H9 (cell line): ENCODE measurements at regions not wholly inside any gene's neighbourhood (a gene's known extent, or its start where the extent isn't known, plus 50 kb on each side); places are given as distances from the start of the nearest gene placed in this dataset.

Experiments used
- DNase-seq: peaks from one replicate; pipeline ENCODE4 v3.0.0-alpha.2; 2017
- H2AFZ ChIP-seq: one replicate; pipeline ENCODE4 v1.6.1; 2013; ENCODE audit warnings: mild to moderate bottlenecking, low read length, control low read depth, moderate library complexity
- H2AK5ac ChIP-seq: 2 replicates; pipeline ENCODE4 v1.6.1; 2013; ENCODE audit warnings: low read length, control low read depth, mixed read lengths; ENCODE audit not compliant: insufficient read length
- H2BK120ac ChIP-seq: one replicate; pipeline ENCODE4 v1.6.1; 2013; ENCODE audit warnings: low read depth, mild to moderate bottlenecking, low read length, control low read depth, inconsistent platforms; ENCODE audit not compliant: poor library complexity, severe bottlenecking
- H2BK12ac ChIP-seq: 2 replicates; pipeline ENCODE4 v1.6.1; 2013; ENCODE audit warnings: low read length, control low read depth, mixed read lengths, low read depth; ENCODE audit not compliant: insufficient read length
- H2BK15ac ChIP-seq: 2 replicates; pipeline ENCODE4 v1.6.1; 2013; ENCODE audit warnings: low read depth, low read length, control low read depth
- H2BK20ac ChIP-seq: one replicate; pipeline ENCODE4 v1.6.1; 2013; ENCODE audit warnings: low read depth, mild to moderate bottlenecking, low read length, control low read depth, inconsistent platforms; ENCODE audit not compliant: poor library complexity, severe bottlenecking
- H2BK5ac ChIP-seq: 2 replicates; pipeline ENCODE4 v1.6.1; 2013; ENCODE audit warnings: low read length, control low read depth, mixed read lengths; ENCODE audit not compliant: insufficient read length
- H3K14ac ChIP-seq: 2 replicates; pipeline ENCODE4 v1.6.1; 2013; ENCODE audit warnings: low read length, control low read depth; ENCODE audit not compliant: insufficient read depth
- H3K18ac ChIP-seq: 2 replicates; pipeline ENCODE4 v1.6.1; 2013; ENCODE audit warnings: low read depth, mild to moderate bottlenecking, mixed read lengths, low read length, control low read depth; ENCODE audit not compliant: insufficient read length
- H3K23ac ChIP-seq: 2 replicates; pipeline ENCODE4 v1.6.1; 2013; ENCODE audit warnings: low read length, control low read depth, mixed read lengths, low read depth; ENCODE audit not compliant: insufficient read length
- H3K23me2 ChIP-seq: 2 replicates; pipeline ENCODE4 v1.6.1; 2013; ENCODE audit warnings: low read depth, mild to moderate bottlenecking, mixed read lengths, low read length, control low read depth; ENCODE audit not compliant: insufficient read length, poor library complexity, severe bottlenecking
- H3K27ac ChIP-seq: 2 replicates; pipeline ENCODE4 v1.5.1; 2013; ENCODE audit warnings: low read length, control low read depth, mixed read lengths, low read depth; ENCODE audit not compliant: insufficient read length
- H3K27me3 ChIP-seq: 2 replicates; pipeline ENCODE4 v1.6.1; 2013; ENCODE audit warnings: low read length, control low read depth, inconsistent platforms; ENCODE audit not compliant: insufficient read depth
- H3K4ac ChIP-seq: 2 replicates; pipeline ENCODE4 v1.6.1; 2013; ENCODE audit warnings: low read depth, mild to moderate bottlenecking, control low read depth, inconsistent platforms, low read length, moderate library complexity
- H3K4me1 ChIP-seq: 2 replicates; pipeline ENCODE4 v1.6.1; 2013; ENCODE audit warnings: low read length, control low read depth, inconsistent platforms; ENCODE audit not compliant: insufficient read depth
- H3K4me2 ChIP-seq: 2 replicates; pipeline ENCODE4 v1.6.1; 2013; ENCODE audit warnings: low read length, control low read depth, mixed read lengths; ENCODE audit not compliant: insufficient read length, insufficient read depth
- H3K56ac ChIP-seq: 2 replicates; pipeline ENCODE4 v1.6.1; 2013; ENCODE audit warnings: low read depth, mild to moderate bottlenecking, mixed read lengths, low read length, control low read depth; ENCODE audit not compliant: insufficient read length
- H3K79me1 ChIP-seq: 2 replicates; pipeline ENCODE4 v1.6.1; 2013; ENCODE audit warnings: low read depth, mild to moderate bottlenecking, moderate library complexity, low read length, control low read depth, inconsistent platforms; ENCODE audit not compliant: insufficient read depth, poor library complexity, severe bottlenecking
- H3K79me2 ChIP-seq: 2 replicates; pipeline ENCODE4 v1.6.1; 2013; ENCODE audit warnings: low read length, control low read depth, inconsistent platforms; ENCODE audit not compliant: insufficient read depth
- H3K9ac ChIP-seq: 2 replicates; pipeline ENCODE4 v1.6.1; 2013; ENCODE audit warnings: low read length, control low read depth, mixed read lengths; ENCODE audit not compliant: insufficient read length; ENCODE audit errors: extremely low read depth
- H3K9me3 ChIP-seq: one replicate; pipeline ENCODE4 v1.6.1; 2013; ENCODE audit warnings: low read depth, low read length, inconsistent platforms; ENCODE audit not compliant: control insufficient read depth
- H3T11ph ChIP-seq: one replicate; pipeline ENCODE4 v1.6.1; 2013; ENCODE audit warnings: mild to moderate bottlenecking, low read length, control low read depth, inconsistent platforms
- H4K20me1 ChIP-seq: one replicate; pipeline ENCODE4 v1.6.1; 2013; ENCODE audit not compliant: control insufficient read depth, insufficient read length, insufficient read depth
- H4K5ac ChIP-seq: 2 replicates; pipeline ENCODE4 v1.6.1; 2013; ENCODE audit warnings: low read depth, mild to moderate bottlenecking, mixed read lengths, low read length, control low read depth; ENCODE audit not compliant: insufficient read length
- H4K8ac ChIP-seq: replicated peaks from 2 replicates; pipeline ENCODE4 v1.6.1; 2013; ENCODE audit warnings: low read length, control low read depth, mixed read lengths, low read depth; ENCODE audit not compliant: insufficient read length
- H4K91ac ChIP-seq: 2 replicates; pipeline ENCODE4 v1.6.1; 2013; ENCODE audit warnings: low read depth, mild to moderate bottlenecking, moderate library complexity, mixed read lengths, low read length, control low read depth; ENCODE audit not compliant: insufficient read length
- H3K27ac Mint-ChIP-seq, 3 experiments: 2 replicates in 2 of 3; 3 replicates in 1 of 3; pipeline ENCODE4 v1.8.0; 2020 to 2021; ENCODE audit warnings: mixed read lengths in 3 of 3, mild to moderate bottlenecking in 1 of 3, moderate library complexity in 1 of 3
- H3K27me3 Mint-ChIP-seq: 2 replicates; pipeline ENCODE4 v1.8.0; 2021; ENCODE audit warnings: low read depth, mild to moderate bottlenecking, moderate library complexity, mixed read lengths
- H3K36me3 Mint-ChIP-seq, 3 experiments: 2 replicates in 2 of 3; 3 replicates in 1 of 3; pipeline ENCODE4 v1.8.0; 2020 to 2021; ENCODE audit warnings: low read depth in 3 of 3, mixed read lengths in 3 of 3; ENCODE audit not compliant: insufficient read depth in 1 of 3
- H3K4me1 Mint-ChIP-seq, 2 experiments: 2 replicates each; pipeline ENCODE4 v1.8.0; 2020; ENCODE audit warnings: mixed read lengths in 2 of 2
- H3K4me3 Mint-ChIP-seq, 2 experiments: 2 replicates in 1 of 2; 3 replicates in 1 of 2; pipeline ENCODE4 v1.8.0; 2020 to 2021; ENCODE audit warnings: mild to moderate bottlenecking in 2 of 2, mixed read lengths in 2 of 2, moderate library complexity in 1 of 2
- H3K9me3 Mint-ChIP-seq, 2 experiments: 2 replicates in 1 of 2; 3 replicates in 1 of 2; pipeline ENCODE4 v1.8.0; 2020; ENCODE audit warnings: mild to moderate bottlenecking in 2 of 2, mixed read lengths in 2 of 2, moderate library complexity in 1 of 2
- WGBS: extraction: QIAGEN DNeasy Blood & Tissue Kit; methylation state at CpG from one replicate; pipeline ENCODE4 v1.1.7; 2013; ENCODE audit warnings: missing lambda C conversion rate, low lambda C conversion rate, mixed read lengths; ENCODE audit not compliant: insufficient read length; ENCODE audit errors: extremely low coverage; 5-methylcytosine and 5-hydroxymethylcytosine counted together
- TF ChIP-seq, protein P1 (sequence below): fragments of 200-600 bp; sonication (generic); conservative IDR thresholded peaks from 3 replicates; pipeline ENCODE4 v1.8.0; 2021; ENCODE audit warnings: antibody characterized with exemption, mild to moderate bottlenecking

- Histone ChIP-seq H2AFZ (no peak overlapping the region), H4K5ac (no peak overlapping the region), H3K27ac (no peak overlapping the region)
Measured at GRCh38 chr1:244283772-244284171, 167.9 kb downstream of the ADSS2 start.

More at GRCh38 chr1:244283772-244284171, 167.9 kb downstream of the ADSS2 start:
- no peak overlapping the region for H2BK15ac ChIP-seq
- no peaks in the 10 kb centered on the region for H3K79me1 ChIP-seq
- H2BK5ac ChIP-seq, result no peak overlapping the region
- H4K8ac ChIP-seq, result no peak overlapping the region
- no peaks in the 10 kb centered on the region for H3K9me3 ChIP-seq
- TF ChIP-seq, protein P1, sequence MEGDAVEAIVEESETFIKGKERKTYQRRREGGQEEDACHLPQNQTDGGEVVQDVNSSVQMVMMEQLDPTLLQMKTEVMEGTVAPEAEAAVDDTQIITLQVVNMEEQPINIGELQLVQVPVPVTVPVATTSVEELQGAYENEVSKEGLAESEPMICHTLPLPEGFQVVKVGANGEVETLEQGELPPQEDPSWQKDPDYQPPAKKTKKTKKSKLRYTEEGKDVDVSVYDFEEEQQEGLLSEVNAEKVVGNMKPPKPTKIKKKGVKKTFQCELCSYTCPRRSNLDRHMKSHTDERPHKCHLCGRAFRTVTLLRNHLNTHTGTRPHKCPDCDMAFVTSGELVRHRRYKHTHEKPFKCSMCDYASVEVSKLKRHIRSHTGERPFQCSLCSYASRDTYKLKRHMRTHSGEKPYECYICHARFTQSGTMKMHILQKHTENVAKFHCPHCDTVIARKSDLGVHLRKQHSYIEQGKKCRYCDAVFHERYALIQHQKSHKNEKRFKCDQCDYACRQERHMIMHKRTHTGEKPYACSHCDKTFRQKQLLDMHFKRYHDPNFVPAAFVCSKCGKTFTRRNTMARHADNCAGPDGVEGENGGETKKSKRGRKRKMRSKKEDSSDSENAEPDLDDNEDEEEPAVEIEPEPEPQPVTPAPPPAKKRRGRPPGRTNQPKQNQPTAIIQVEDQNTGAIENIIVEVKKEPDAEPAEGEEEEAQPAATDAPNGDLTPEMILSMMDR, result no peak
- H3K79me2 ChIP-seq, result no peaks in the 10 kb centered on the region
- H3K36me3 Mint-ChIP-seq, result peaks cover 0 to 6% (median 0%) of the 10 kb centered on the region in 3 experiments; a peak in 4 of 7 replicates
- no peak overlapping the region for H3K4me3 Mint-ChIP-seq
- no peak overlapping the region for H3K23ac ChIP-seq
- H3K9ac ChIP-seq, result no peak overlapping the region
- H2BK20ac ChIP-seq, result no peak overlapping the region
- no peak overlapping the region for H3K4me2 ChIP-seq
- H3K27me3 Mint-ChIP-seq, result no peaks in the 10 kb centered on the region; the same call in 1 of the 2 replicates
- H3K9me3 Mint-ChIP-seq, result peaks cover 3 to 6% of the 10 kb centered on the region in 2 experiments; a peak in 3 of 5 replicates
- no peak overlapping the region for H4K91ac ChIP-seq
- no peaks in the 10 kb centered on the region for H4K20me1 ChIP-seq
- H2BK120ac ChIP-seq, result no peak overlapping the region
- no peak overlapping the region for H2BK12ac ChIP-seq
- H3K23me2 ChIP-seq, result no peaks in the 10 kb centered on the region
- no CpG with 5 or more reads among the region's 4 CpGs for WGBS
- DNase-seq, result no peak
- no peaks in the 10 kb centered on the region for H3K27me3 ChIP-seq
- no peak overlapping the region for H2AK5ac ChIP-seq
- no peak overlapping the region for H3K18ac ChIP-seq
- no peak overlapping the region for H3T11ph ChIP-seq
- no peak overlapping the region for H3K27ac Mint-ChIP-seq
- H3K4me1 Mint-ChIP-seq, result no peaks in the 10 kb centered on the region
- no peak overlapping the region for H3K14ac ChIP-seq
- no peak overlapping the region for H3K56ac ChIP-seq
- H3K4me1 ChIP-seq, result no peaks in the 10 kb centered on the region
- no peak overlapping the region for H3K4ac ChIP-seq
